Activated B cell treated with CpG ODN at 0.5 μM for 24 hours (primary cell): ENCODE measurements at regions not wholly inside any gene's neighbourhood (a gene's known extent, or its start where the extent isn't known, plus 50 kb on each side); places are given as distances from the start of the nearest gene placed in this dataset.

Experiments
- ATAC-seq: fragments of 200-7000 bp; cut with Tn5 transposase; one replicate; pipeline ENCODE4 v1.10.0; 2021; ENCODE audit warnings: low read depth, mild to moderate bottlenecking, moderate library complexity
- CTCF ChIA-PET: fragments of 350-600 bp; sonication (Branson Sonifier 250); formaldehyde crosslinking; loops from one replicate; lab custom pipeline; 2021; ENCODE audit warnings: antibody characterized with exemption; lab: Charles Lee
- POLR2A ChIA-PET: fragments of 350-600 bp; sonication (Branson Sonifier 250); formaldehyde crosslinking; loops from one replicate; lab custom pipeline; 2021; ENCODE audit warnings: antibody characterized with exemption; lab: Charles Lee
- DNase-seq: peaks from one replicate; pipeline ENCODE4 v3.0.0; 2022
- H3K27ac Mint-ChIP-seq: one replicate; pipeline ENCODE4 v1.8.0; 2020; ENCODE audit warnings: mixed read lengths
- H3K27me3 Mint-ChIP-seq: one replicate; pipeline ENCODE4 v1.8.0; 2021; ENCODE audit warnings: mixed read lengths
- H3K36me3 Mint-ChIP-seq: one replicate; pipeline ENCODE4 v1.8.0; 2021; ENCODE audit warnings: low read depth, mixed read lengths
- H3K4me1 Mint-ChIP-seq: one replicate; pipeline ENCODE4 v1.8.0; 2021; ENCODE audit warnings: mixed read lengths
- H3K4me3 Mint-ChIP-seq: one replicate; pipeline ENCODE4 v1.8.0; 2020; ENCODE audit warnings: mild to moderate bottlenecking, mixed read lengths
- H3K9me3 Mint-ChIP-seq: one replicate; pipeline ENCODE4 v1.8.0; 2020; ENCODE audit warnings: mixed read lengths
- intact Hi-C: fragments of 100-400 bp; cut with micrococcal nuclease; formaldehyde crosslinking; loops from one replicate; pipeline ENCODE4 v1.15.1; 2024
- TF ChIP-seq, protein P1 (sequence below): fragments of 200-600 bp; IDR thresholded peaks from one replicate; pipeline ENCODE4 v1.8.0; 2022; ENCODE audit warnings: antibody characterized with exemption, mild to moderate bottlenecking

DNA sequence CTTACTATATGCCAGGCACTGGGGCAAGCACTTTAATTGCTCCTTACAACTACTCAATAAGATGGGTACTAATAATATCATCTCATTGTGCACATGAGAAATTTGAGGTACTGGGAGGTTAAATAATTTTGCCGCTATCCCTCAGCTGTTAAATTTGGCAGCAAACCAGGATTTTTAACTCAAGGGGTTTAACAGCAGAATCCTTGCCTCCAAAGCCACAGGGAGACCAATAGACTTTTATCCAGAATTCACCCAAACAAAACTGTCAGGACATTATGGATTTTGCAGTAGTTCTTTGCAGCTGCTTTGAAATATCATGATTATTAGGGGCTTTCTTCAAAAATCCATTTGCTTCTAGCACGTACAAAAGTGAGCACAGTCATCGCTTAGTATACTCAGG, 136.2 kb downstream of the RPS12 start:
- no peak for DNase-seq
- intact Hi-C loops: no loop called here

DNA sequence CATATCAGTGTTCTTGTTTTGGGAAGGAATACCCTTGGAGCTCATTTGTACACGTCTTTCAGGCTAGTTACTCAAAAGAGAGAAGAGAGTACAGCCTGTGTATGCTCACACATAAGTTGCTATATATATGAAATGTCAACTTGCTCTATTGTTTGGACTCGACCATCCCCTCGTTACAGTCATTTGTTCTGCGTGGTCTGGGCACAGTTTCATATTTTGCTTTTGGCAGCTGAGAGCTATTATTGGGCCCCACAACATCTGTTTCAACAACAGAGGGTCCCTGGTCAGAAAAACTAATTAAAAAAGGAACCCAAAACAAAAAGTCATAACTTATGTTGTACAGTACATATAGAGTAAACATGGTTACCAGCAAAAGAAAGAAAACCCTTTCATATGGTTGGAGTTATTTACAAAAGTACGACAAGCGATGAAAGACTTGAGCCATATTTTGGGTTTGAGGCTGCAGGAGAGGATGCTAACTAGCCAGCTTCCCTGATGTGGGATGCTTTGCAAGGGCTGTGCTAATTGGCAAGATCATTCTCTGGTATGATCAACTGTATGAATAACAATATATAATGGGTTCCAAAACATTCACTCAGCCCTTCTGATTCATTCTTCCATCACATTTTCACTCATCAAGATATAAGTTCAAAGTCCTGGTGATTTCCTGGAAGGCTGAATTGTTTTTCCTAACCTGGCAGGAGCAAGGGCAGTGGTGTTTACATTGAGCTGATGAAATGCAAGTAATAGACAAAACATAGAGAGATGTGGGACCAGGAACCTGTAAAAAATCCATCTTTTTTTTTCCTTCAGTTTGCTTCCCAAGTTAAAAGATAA, 137.9 kb downstream of the RPS12 start:
- ChIA-PET POLR2A (no interaction called here), CTCF (no interaction called here)
- Mint-ChIP-seq H3K4me1 (no peaks in the 10 kb centered on the region), H3K27ac (no peak overlapping the region), H3K36me3 (no peaks in the 10 kb centered on the region), H3K9me3 (no peaks in the 10 kb centered on the region), H3K4me3 (no peak overlapping the region), H3K27me3 (peaks cover 10% of the 10 kb centered on the region)
- intact Hi-C loops: no loop called here
- TF ChIP-seq, protein P1, sequence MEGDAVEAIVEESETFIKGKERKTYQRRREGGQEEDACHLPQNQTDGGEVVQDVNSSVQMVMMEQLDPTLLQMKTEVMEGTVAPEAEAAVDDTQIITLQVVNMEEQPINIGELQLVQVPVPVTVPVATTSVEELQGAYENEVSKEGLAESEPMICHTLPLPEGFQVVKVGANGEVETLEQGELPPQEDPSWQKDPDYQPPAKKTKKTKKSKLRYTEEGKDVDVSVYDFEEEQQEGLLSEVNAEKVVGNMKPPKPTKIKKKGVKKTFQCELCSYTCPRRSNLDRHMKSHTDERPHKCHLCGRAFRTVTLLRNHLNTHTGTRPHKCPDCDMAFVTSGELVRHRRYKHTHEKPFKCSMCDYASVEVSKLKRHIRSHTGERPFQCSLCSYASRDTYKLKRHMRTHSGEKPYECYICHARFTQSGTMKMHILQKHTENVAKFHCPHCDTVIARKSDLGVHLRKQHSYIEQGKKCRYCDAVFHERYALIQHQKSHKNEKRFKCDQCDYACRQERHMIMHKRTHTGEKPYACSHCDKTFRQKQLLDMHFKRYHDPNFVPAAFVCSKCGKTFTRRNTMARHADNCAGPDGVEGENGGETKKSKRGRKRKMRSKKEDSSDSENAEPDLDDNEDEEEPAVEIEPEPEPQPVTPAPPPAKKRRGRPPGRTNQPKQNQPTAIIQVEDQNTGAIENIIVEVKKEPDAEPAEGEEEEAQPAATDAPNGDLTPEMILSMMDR: no peak
- DNase-seq: no peak
- no peak for ATAC-seq

More for the DNA sequence above, 136.2 kb downstream of the RPS12 start:
- H3K36me3 Mint-ChIP-seq: no peaks in the 10 kb centered on the region
- peaks cover 6% of the 10 kb centered on the region for H3K27me3 Mint-ChIP-seq
- ChIA-PET CTCF (no interaction called here), POLR2A (no interaction called here)
- H3K4me1 Mint-ChIP-seq: no peaks in the 10 kb centered on the region
- TF ChIP-seq, protein P1: no peak
- no peak for ATAC-seq
- no peaks in the 10 kb centered on the region for H3K9me3 Mint-ChIP-seq
- no peak overlapping the region for H3K27ac Mint-ChIP-seq
- no peak overlapping the region for H3K4me3 Mint-ChIP-seq

DNA sequence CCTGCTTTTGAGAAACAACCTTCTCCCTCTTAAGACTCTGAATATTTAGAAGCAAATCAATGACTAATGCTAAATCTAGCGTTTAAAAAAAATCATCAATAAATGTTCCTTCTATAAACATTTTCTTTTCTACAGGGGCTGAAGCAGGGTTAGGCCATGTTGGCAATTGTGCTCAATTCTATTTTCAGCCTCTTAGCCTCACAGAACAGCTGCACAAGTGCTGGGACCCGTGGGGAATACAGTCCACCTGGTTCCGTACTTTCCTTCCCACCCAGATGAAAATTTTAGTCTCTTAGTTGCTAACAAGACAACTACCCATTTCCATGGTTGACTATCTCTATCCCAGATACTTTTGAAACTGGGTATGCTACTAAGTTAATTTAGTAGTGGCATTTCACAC, 138.6 kb downstream of the RPS12 start:
- Mint-ChIP-seq H3K4me3 (no peak overlapping the region), H3K4me1 (no peaks in the 10 kb centered on the region), H3K36me3 (no peaks in the 10 kb centered on the region), H3K27me3 (peaks cover 15% of the 10 kb centered on the region), H3K9me3 (no peaks in the 10 kb centered on the region), H3K27ac (no peak overlapping the region)
- TF ChIP-seq, protein P1: no peak
- DNase-seq (no peak), ATAC-seq (no peak)
- intact Hi-C loops: no loop called here
- CTCF ChIA-PET: no interaction called here
- POLR2A ChIA-PET: no interaction called here

DNA sequence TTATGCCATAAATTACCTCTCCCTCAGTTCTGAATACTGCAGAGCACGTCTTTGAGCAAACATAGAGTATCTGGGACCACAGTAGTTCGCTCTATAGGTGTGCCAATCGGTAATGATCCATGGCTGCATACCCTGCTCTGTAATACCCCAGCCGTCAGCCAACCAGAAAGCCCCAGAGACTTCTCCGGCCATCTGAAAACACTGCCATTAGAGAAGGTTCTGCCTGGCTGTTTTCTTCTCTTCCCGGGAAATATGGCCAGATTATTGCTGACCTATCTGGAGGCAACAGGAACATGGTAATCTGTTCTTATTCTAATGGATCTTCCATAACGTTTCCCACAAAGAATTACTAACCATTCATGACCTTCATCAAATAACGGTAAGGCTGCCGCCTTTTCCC, 139.9 kb downstream of the RPS12 start:
- Mint-ChIP-seq H3K4me1 (no peaks in the 10 kb centered on the region), H3K27ac (no peak overlapping the region), H3K36me3 (no peaks in the 10 kb centered on the region), H3K4me3 (no peak overlapping the region), H3K27me3 (peaks cover 18% of the 10 kb centered on the region), H3K9me3 (no peaks in the 10 kb centered on the region)
- intact Hi-C loops: no loop called here
- DNase-seq (no peak), ATAC-seq (no peak)
- CTCF ChIA-PET: no interaction called here
- TF ChIP-seq, protein P1: no peak
- POLR2A ChIA-PET: no interaction called here

DNA sequence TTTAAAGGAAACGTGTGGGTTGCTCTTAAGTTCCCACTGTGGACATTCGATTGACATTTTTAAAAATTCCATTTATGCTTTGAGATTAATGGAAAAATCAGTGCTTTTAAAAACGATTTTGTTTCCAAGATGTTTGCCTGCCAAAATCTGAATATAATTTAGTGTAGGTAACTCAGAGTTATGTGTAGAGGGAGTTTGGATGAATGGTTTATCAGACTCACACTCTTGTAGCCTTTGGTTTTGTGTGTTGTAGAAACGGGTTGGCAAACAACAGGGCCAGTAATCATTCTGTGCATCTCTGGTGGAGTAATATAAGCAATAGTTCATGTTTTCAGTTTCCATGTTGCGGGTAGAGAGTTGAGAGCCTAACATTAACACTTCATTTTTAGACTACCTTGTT, 140.6 kb downstream of the RPS12 start:
- ATAC-seq: no peak
- POLR2A ChIA-PET: no interaction called here
- intact Hi-C loops: no loop called here

More for the DNA sequence above, 140.6 kb downstream of the RPS12 start:
- no peaks in the 10 kb centered on the region for H3K4me1 Mint-ChIP-seq
- no peaks in the 10 kb centered on the region for H3K9me3 Mint-ChIP-seq
- CTCF ChIA-PET: no interaction called here
- H3K4me3 Mint-ChIP-seq: no peak overlapping the region
- TF ChIP-seq, protein P1: no peak
- H3K36me3 Mint-ChIP-seq: no peaks in the 10 kb centered on the region
- no peak for DNase-seq
- H3K27me3 Mint-ChIP-seq: peaks cover 16% of the 10 kb centered on the region
- no peak overlapping the region for H3K27ac Mint-ChIP-seq
